WTC11 (cell line): ENCODE measurements at regions not wholly inside any gene's neighbourhood (a gene's known extent, or its start where the extent isn't known, plus 50 kb on each side); places are given as distances from the start of the nearest gene placed in this dataset.

Experiments
- ATAC-seq: fragments of 200-7000 bp; cut with Tn5 transposase; 2 replicates; pipeline ENCODE4 v1.10.0; 2021; ENCODE audit warnings: mild to moderate bottlenecking, moderate library complexity
- CTCF ChIA-PET: fragments of 300-600 bp; sonication (Branson Sonifier 250); formaldehyde crosslinking; loops from one replicate; lab custom pipeline; 2021; ENCODE audit warnings: antibody characterized with exemption; lab: Charles Lee
- POLR2A ChIA-PET: fragments of 350-600 bp; sonication (Branson Sonifier 250); formaldehyde crosslinking; loops from one replicate; lab custom pipeline; 2021; ENCODE audit warnings: antibody characterized with exemption; lab: Charles Lee
- DNase-seq: peaks from one replicate; pipeline ENCODE4 v3.0.0; 2021; ENCODE audit warnings: low spot score
- H3K27ac Mint-ChIP-seq: 2 replicates; pipeline ENCODE4 v1.8.0; 2021; ENCODE audit warnings: mixed read lengths
- H3K27me3 Mint-ChIP-seq: 2 replicates; pipeline ENCODE4 v1.8.0; 2021; ENCODE audit warnings: low read depth, mild to moderate bottlenecking, moderate library complexity, mixed read lengths
- H3K36me3 Mint-ChIP-seq: 2 replicates; pipeline ENCODE4 v1.8.0; 2021; ENCODE audit warnings: mixed read lengths
- H3K4me1 Mint-ChIP-seq: 2 replicates; pipeline ENCODE4 v1.8.0; 2022; ENCODE audit warnings: mixed read lengths
- H3K4me3 Mint-ChIP-seq: 2 replicates; pipeline ENCODE4 v1.8.0; 2021; ENCODE audit warnings: mild to moderate bottlenecking, moderate library complexity, mixed read lengths
- H3K9me3 Mint-ChIP-seq: 2 replicates; pipeline ENCODE4 v1.8.0; 2021; ENCODE audit warnings: mixed read lengths
- FOXJ3 ChIP-seq: sonication (generic); formaldehyde crosslinking; IDR thresholded peaks from 2 replicates; pipeline ENCODE4 v1.9.0; 2021; ENCODE audit warnings: missing genetic modification reagents, mild to moderate bottlenecking, borderline replicate concordance
- HMGXB4 ChIP-seq: sonication (generic); formaldehyde crosslinking; IDR thresholded peaks from 2 replicates; pipeline ENCODE4 v1.8.1; 2023; ENCODE audit warnings: mild to moderate bottlenecking, moderate library complexity, missing genetic modification reagents
- RELA ChIP-seq: sonication (generic); formaldehyde crosslinking; IDR thresholded peaks from 2 replicates; pipeline ENCODE4 v1.8.1; 2022; ENCODE audit warnings: missing genetic modification reagents, mild to moderate bottlenecking, borderline replicate concordance
- SP1 ChIP-seq: sonication (generic); formaldehyde crosslinking; conservative IDR thresholded peaks from 2 replicates; pipeline ENCODE4 v1.8.1; 2022; ENCODE audit warnings: missing genetic modification reagents
- TEAD4 ChIP-seq: sonication (generic); formaldehyde crosslinking; IDR thresholded peaks from 2 replicates; pipeline ENCODE4 v1.8.0; 2022; ENCODE audit warnings: mild to moderate bottlenecking, missing genetic modification reagents
- ZBTB21 ChIP-seq: sonication (generic); formaldehyde crosslinking; IDR thresholded peaks from 2 replicates; pipeline ENCODE4 v1.8.1; 2023; ENCODE audit warnings: mild to moderate bottlenecking, missing genetic modification reagents, borderline replicate concordance
- ZNF263 ChIP-seq: sonication (generic); formaldehyde crosslinking; IDR thresholded peaks from 2 replicates; pipeline ENCODE4 v1.8.1; 2022; ENCODE audit warnings: low read depth, mild to moderate bottlenecking, moderate library complexity, missing genetic modification reagents
- ZNF423 ChIP-seq: fragments of 250-450 bp; sonication (Bioruptor Pico); IDR thresholded peaks from 2 replicates; pipeline ENCODE4 v2.1.2; 2022; ENCODE audit warnings: mild to moderate bottlenecking, moderate library complexity
- ZSCAN18 ChIP-seq: fragments of 250-450 bp; sonication (Bioruptor Pico); IDR thresholded peaks from 2 replicates; pipeline ENCODE4 v2.1.2; 2022; ENCODE audit warnings: mild to moderate bottlenecking, moderate library complexity
- TF ChIP-seq, protein P1 (sequence below): sonication (generic); formaldehyde crosslinking; IDR thresholded peaks from 2 replicates; pipeline ENCODE4 v1.8.1; 2022; ENCODE audit warnings: mild to moderate bottlenecking, moderate library complexity, missing genetic modification reagents
- TF ChIP-seq, protein P2 (sequence below): fragments of 250-450 bp; sonication (Bioruptor Pico); IDR thresholded peaks from 2 replicates; pipeline ENCODE4 v1.9.0; 2021; ENCODE audit warnings: mild to moderate bottlenecking, borderline replicate concordance

DNA sequence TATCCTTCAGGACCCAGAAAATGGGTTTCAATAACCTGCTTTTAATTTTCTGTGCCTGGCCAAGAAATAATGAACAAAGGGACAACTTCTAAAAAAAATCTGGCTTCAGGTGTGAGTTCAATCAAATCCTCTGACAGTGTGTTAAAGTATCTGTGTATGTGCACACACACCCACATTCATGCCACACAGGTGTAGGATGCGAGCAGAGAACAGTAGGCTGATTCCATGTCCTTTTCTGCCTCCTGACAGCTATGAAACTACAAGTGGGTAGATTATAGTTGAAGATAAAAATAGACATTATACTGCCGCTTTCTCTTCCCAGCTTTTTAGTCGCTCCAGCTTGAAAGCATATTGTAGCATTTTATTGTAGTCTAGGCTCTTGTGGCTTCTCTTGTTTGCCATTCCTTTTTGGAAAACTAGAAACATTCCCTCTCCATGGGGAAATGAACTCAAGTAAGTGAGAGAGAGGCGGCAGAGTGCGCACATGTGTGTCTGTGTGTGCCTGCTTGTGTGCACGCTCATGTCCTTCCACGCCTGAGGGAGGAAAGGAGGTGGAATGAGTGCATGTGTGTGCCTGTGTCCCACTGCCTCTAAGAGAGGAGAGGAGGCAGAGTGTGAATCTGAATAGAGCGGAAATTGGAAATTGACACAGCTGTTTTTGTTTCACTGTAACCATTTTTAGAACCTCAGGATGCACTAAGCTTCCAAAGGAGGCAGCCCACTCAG lies 273.0 kb downstream of the ELAVL2 start:
- peaks cover 4% of the 10 kb centered on the region for H3K9me3 Mint-ChIP-seq
- H3K4me3 Mint-ChIP-seq: no peak overlapping the region
- TF ChIP-seq ZNF263 (CRISPR knock-in tag) (no peak), TEAD4 (CRISPR knock-in tag) (no peak), RELA (CRISPR knock-in tag) (no peak), SP1 (CRISPR knock-in tag) (no peak), ZSCAN18 (CRISPR knock-in tag) (no peak)
- TF ChIP-seq, protein P1, sequence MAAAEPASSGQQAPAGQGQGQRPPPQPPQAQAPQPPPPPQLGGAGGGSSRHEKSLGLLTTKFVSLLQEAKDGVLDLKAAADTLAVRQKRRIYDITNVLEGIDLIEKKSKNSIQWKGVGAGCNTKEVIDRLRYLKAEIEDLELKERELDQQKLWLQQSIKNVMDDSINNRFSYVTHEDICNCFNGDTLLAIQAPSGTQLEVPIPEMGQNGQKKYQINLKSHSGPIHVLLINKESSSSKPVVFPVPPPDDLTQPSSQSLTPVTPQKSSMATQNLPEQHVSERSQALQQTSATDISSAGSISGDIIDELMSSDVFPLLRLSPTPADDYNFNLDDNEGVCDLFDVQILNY (CRISPR knock-in tag): no peak
- TF ChIP-seq, all 79 proteins: peak for 0
- Mint-ChIP-seq H3K27me3 (no peaks in the 10 kb centered on the region; the same call in 1 of the 2 replicates), H3K4me1 (peaks cover 28% of the 10 kb centered on the region), H3K27ac (no peak overlapping the region; the same call in 1 of the 2 replicates), H3K36me3 (no peaks in the 10 kb centered on the region)
- ChIA-PET CTCF (no interaction called here), POLR2A (no interaction called here)
- no peak for ATAC-seq
- DNase-seq: no peak

DNA sequence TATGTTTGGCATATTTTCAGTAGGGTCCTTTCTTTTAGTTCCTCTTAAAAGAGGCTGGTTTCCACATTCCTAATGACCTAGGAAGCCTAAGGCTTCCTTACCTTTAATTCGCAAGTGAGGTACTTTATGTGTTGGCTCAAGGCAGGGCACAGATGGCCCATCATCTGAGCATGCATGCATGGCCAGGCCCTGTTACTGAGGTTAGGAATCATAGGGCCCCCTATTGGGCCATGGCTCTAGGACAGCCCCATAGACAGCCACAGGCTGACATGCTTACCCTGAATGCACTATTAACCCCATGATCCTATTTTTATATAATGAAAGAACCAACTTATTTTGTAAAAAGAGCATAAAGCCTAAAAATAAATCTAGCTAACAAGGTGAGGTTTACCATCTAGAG lies 271.4 kb downstream of the ELAVL2 start:
- H3K4me3 Mint-ChIP-seq: no peak overlapping the region
- TF ChIP-seq, protein P2, sequence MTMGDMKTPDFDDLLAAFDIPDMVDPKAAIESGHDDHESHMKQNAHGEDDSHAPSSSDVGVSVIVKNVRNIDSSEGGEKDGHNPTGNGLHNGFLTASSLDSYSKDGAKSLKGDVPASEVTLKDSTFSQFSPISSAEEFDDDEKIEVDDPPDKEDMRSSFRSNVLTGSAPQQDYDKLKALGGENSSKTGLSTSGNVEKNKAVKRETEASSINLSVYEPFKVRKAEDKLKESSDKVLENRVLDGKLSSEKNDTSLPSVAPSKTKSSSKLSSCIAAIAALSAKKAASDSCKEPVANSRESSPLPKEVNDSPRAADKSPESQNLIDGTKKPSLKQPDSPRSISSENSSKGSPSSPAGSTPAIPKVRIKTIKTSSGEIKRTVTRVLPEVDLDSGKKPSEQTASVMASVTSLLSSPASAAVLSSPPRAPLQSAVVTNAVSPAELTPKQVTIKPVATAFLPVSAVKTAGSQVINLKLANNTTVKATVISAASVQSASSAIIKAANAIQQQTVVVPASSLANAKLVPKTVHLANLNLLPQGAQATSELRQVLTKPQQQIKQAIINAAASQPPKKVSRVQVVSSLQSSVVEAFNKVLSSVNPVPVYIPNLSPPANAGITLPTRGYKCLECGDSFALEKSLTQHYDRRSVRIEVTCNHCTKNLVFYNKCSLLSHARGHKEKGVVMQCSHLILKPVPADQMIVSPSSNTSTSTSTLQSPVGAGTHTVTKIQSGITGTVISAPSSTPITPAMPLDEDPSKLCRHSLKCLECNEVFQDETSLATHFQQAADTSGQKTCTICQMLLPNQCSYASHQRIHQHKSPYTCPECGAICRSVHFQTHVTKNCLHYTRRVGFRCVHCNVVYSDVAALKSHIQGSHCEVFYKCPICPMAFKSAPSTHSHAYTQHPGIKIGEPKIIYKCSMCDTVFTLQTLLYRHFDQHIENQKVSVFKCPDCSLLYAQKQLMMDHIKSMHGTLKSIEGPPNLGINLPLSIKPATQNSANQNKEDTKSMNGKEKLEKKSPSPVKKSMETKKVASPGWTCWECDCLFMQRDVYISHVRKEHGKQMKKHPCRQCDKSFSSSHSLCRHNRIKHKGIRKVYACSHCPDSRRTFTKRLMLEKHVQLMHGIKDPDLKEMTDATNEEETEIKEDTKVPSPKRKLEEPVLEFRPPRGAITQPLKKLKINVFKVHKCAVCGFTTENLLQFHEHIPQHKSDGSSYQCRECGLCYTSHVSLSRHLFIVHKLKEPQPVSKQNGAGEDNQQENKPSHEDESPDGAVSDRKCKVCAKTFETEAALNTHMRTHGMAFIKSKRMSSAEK (CRISPR knock-in tag): no peak
- POLR2A ChIA-PET: no interaction called here
- H3K27me3 Mint-ChIP-seq: no peaks in the 10 kb centered on the region; the same call in 1 of the 2 replicates
- DNase-seq (no peak), ATAC-seq (peak; percentile 20; the same call in 1 of the 2 replicates)
- CTCF ChIA-PET: no interaction called here
- H3K36me3 Mint-ChIP-seq: no peaks in the 10 kb centered on the region
- no peak overlapping the region for H3K27ac Mint-ChIP-seq
- peaks cover 11% of the 10 kb centered on the region for H3K9me3 Mint-ChIP-seq
- peaks cover 28% of the 10 kb centered on the region for H3K4me1 Mint-ChIP-seq

- ATAC-seq: peak; percentile 77
- H3K27ac Mint-ChIP-seq: peak overlapping the region; percentile 52; the same call in 1 of the 2 replicates
- H3K36me3 Mint-ChIP-seq: no peaks in the 10 kb centered on the region
- peaks cover 28% of the 10 kb centered on the region for H3K4me1 Mint-ChIP-seq
- peak overlapping the region; percentile 5 for H3K4me3 Mint-ChIP-seq
- CTCF ChIA-PET: no interaction called here
- H3K9me3 Mint-ChIP-seq: peaks cover 13% of the 10 kb centered on the region
- TF ChIP-seq ZBTB21 (CRISPR knock-in tag) (0 out of 2 replicates have a peak, but pooled peaks have one; percentile 18), ZNF263 (CRISPR knock-in tag) (peak; percentile 78; the same call in 1 of the 2 replicates), FOXJ3 (no peak), ZNF423 (CRISPR knock-in tag) (0 out of 2 replicates have a peak, but pooled peaks have one; percentile 10), HMGXB4 (CRISPR knock-in tag) (no peak)
- POLR2A ChIA-PET: no interaction called here
- DNase-seq: peak; percentile 18
- H3K27me3 Mint-ChIP-seq: no peaks in the 10 kb centered on the region; the same call in 1 of the 2 replicates
These were observed 270.2 kb downstream of the ELAVL2 start for GRCh38 chr9:23555851-23556250.
